Cerebellar nuclear complex (tissue), 1 donor: ENCODE measurements at regions not wholly inside any gene's neighbourhood (a gene's known extent, or its start where the extent isn't known, plus 50 kb on each side); places are given as distances from the start of the nearest gene placed in this dataset.
"Not testable (repeated sequence)": the region's sequence is repeated elsewhere in the genome, so short reads cannot be mapped to it uniquely, and the experiment has no call there.

Source experiments
- DNase-seq, 2 experiments: peaks; one replicate each; lab custom pipeline; 2025; lab: John Stamatoyannopoulos, UW

DNA sequence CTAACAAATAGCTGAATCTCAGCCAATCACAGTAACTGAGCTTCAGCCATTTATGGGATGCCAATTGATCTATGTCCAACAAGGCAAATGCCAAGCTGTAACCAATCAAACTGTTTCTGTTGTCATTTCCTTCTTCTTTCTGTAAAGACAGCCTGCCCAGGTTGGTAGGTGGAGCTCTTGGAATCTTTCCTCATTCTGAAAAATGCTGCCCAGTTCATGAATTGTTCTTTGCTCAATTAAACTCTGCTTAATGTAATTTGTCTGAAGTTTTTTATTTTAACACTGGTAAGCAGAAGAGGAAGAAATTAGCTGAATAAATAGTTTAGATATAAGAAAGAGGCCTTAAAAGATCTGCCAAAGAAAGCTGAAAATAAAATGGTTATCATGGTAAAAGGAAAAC lies 1235.6 kb downstream of the EFNA5 start:
- no peak for DNase-seq

DNA sequence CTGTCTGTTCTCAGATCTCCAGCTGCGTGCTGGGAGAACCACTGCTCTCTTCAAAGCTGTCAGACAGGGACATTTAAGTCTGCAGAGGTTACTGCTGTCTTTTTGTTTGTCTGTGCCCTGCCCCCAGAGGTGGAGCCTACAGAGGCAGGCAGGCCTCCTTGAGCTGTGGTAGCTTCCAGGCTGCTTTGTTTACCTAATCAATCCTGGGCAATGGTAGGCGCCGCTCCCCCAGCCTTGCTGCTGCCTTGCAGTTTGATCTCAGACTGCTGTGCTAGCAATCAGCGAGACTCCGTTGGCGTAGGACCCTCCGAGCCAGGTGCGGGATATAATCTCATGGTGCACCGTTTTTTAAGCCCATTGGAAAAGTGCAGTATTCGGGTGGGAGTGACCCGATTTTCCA lies 1240.0 kb downstream of the EFNA5 start:
- not testable (repeated sequence) for DNase-seq

DNA sequence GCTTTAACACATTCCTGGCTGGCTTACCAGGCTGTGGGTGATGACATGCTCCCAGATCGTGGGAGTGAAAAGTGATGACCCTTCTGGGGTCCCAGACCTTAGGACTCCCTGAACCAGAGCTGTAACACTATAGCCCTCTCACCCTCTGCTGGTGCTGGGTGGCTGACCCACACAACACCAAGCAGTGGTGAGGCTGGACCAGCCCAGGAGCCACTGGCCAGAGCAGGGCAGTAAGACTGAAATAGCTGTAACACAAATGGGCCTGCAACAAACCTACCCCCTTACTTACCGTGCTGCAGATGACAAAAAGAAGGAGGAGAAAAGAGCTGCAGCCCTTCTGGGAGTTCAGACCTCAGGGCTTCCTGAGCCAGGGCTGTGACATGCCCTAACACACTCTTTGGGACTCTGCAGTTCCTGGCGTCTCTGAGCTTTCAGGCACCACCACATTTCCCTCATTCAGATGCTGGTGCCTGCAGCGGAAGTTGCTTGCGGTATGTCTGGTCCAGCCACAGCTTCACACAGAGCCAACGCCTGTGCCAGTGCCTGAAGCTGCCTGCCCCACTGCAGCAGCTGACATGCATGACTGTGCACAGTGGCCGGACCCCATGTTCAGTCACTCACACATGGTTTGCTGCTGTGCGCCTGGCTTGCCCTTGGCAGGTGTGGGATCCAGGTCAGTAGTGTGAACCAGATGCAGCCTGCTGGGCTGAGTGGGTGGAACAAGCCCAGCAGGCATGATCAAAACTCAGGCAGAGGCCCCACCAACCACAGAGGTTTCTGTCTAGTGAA lies 1247.4 kb downstream of the EFNA5 start:
- DNase-seq: no peak

DNA sequence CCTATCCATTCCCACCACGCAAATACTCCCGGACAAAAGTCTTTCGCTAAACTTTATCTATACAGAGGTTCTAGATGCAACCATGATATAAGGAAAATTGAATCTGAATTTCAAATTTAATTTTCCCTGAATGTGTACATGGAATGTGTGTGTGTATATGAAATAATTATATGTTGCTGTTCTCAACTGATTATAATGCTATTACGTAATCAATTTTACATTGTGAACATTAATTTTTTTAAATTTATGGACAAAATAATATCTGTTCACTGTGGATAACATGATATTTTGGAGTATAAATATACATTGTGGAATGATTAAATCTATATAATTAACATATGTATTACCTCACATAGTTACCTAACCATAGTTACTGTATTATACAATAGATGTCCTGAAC lies 1250.6 kb downstream of the EFNA5 start:
- DNase-seq: no peak

DNA sequence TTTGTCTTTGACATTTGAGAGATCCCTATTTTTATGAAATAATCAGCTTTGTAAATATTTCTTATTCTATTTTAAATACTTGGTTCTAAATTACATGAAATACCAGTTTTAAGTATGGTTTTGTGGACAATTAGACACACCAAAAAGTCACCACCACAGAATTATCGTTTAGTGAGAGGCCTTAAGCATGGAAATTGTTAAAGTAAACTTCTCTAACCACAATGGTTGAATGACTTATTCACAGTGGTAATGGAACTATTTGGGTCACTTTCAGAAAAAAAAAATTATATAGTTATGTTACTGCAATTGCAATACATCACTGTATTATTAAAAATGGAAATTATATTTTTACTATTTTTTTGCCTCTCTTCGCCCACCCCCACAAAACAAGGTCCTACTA lies 1252.5 kb downstream of the EFNA5 start:
- no peak for DNase-seq

DNA sequence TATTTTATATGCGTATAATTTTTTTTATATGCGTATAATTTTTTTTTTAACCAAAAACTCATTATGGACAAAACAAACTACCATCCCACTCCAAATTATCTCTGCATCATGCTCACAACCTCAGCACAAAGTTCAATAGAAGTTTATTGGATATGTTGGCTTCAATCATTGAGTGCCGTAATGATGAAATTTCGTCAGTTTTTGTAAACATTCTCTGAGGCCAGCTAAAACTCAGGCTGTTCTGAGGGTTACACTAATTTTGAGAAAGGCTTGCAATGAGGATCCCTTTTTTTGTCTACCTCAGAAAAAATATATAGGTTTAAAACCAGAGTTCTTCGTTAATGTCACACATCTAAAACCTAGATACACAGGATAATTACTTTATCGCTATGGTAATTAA lies 1253.2 kb downstream of the EFNA5 start:
- DNase-seq: no peak

DNA sequence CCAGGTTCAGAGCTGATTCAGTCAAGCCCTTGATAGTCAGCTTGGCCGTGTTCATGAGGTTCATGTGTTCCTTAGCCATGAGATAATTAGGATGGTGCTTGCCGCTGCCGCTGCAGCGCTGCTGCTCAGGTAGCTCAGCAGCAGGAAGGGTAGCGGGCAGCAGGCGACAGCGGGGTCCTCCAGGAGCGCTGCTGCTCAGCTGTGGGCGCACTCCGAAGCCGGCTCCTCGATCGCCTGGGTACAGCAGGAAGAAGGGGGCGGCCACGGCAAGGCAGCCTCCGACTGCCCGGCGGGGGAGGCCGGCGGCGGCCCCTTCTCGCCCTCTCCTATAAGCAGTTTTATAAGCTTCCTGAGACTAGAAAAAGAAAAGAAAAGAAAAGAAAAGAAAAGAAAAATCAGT lies 1253.6 kb downstream of the EFNA5 start:
- no peak for DNase-seq

DNA sequence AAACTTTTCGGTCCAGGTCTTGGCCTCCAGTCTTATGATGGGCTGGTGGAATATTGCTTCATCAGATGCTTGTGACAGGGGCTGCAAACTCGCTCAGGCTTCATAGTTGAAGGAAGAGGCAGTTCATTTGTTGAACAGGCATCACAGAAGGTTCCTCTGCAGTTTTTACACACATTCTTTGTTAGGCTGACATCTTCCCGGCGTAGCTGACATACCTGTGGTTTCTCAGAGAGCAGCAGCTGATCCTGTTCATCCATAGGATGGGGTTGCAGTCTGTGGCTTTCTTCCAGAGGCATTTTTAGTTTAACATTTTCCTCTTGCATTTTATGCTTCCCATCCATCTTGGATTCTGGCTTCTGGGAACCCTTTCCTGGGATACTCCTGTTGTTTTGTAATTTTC lies 1255.2 kb downstream of the EFNA5 start:
- no peak for DNase-seq

DNA sequence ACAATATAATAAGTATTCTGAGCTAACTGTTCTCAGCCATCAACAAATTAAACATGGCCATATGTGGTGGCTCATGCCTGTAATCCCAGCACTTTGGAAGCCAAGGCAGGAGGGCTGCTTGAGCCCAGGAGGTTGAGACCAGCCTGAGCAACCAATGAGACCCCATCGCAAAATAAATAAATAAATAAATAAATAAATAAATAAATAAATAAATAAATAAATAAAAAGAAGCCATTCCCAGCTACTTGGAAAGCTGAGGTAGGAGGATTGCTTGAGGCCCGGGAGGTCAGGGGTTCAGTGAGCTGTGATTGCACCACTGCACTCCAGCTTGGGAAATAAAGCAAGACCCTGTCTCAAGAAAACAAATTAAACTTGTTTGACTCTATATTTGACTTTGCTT lies 1256.4 kb downstream of the EFNA5 start:
- DNase-seq: no peak

DNA sequence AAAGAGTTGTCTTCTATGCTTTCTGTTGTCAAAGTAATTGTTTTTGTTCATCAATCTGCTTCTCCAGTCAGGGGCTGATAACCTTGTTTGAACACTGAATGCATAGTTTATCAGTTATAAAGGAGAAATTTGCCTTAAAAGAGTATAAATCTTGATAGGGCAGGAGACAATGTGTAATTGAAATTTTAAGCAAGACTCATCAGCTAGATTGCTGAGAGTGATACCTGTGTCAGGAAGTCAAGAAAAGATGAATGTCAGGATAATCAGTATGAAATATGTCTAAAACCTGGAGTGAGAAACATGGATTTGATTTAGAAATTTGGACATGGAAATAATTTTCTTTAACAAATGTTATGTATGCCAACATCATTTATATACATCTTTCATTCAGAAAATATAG lies 1258.1 kb downstream of the EFNA5 start:
- DNase-seq: no peak

DNA sequence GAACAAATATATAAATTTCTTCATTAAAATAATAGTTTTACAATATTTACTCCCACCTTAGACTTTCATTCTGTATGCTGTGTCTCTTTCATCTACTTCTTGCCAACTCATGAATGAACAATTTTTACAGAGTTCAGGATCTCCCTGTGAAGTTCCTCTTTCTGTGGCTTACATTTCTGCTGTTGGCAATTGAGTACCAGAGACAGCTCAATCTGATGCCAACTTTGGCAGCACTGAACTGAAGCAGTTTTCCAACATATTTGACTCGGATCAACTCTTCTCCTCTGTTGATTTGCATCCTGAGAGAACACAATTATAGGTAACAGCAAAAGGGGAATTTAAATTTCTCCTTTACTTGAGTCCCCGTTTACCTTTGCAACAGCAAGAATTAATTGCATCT lies 1262.2 kb downstream of the EFNA5 start:
- no peak for DNase-seq

DNA sequence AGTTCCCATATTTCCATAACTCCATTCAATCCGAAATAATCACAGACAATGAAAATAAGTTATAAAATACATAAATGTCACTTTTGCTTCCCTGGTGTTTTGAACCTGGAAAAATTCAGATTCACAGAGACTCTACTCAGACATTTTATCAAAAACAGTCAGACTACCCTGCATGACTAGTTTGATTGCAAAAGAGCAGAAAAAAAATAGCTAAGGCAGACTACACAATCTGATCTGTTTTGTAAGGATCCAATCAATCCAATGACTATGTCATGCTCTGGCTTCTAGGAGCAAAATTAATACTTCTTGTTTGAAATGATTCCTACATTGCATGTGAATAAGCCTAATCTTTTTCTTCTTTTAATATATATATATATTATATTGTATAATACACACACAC lies 1262.6 kb downstream of the EFNA5 start:
- no peak for DNase-seq

DNA sequence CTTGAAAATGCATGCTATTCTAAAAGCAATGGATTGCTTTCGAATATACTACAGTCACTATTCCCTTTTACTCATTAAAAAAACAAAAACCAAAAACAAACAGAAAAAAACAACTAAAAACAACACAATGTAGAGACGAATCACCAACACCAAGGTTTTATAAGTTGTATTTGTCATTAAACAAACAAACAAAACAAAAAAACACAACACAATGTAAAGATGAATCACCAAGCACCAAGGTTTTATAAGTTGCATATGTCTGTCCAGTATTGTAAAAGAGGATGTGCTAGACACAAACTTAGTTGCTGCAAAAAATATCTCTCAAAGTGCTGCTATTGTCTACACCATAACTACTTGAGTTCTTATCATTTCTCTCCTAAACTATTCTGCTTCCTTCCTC lies 1269.2 kb downstream of the EFNA5 start:
- no peak for DNase-seq

DNA sequence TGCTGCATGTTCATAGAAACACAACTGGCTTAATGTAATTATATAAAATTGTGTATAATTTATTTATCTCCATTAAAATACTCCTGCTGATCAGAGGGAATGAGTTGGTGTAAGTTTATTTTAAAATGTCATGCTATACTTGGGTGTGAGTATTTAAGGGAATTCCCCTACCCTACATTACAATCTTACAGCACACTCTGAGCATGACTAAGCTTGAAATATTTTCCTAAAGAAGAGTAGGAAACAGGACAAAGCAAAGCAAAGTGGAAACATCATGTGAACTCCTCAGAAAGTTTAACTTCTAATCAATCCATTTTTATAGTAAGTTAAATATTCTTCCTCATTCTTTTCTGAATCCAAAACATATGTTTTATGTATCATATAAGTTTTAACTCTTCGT lies 1271.3 kb downstream of the EFNA5 start:
- no peak for DNase-seq

DNA sequence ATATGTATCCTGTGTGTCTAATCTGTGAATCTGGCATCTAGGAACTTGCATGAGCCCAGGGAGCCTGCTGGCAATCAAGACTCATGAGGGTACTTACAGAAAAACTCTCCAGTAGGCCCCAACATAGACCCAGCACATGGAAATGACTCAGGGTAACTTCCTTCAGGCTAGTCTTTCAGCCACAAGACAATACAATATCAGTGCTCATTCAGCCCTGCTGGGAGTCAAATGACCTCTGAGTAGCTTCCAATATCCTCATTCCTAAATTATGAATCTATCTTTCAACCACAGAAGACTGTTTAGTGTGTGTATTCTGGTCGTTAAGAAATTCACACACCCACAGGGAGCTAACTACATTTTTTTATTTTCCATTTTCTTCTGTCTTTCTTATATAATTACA lies 1273.0 kb downstream of the EFNA5 start:
- DNase-seq: no peak

DNA sequence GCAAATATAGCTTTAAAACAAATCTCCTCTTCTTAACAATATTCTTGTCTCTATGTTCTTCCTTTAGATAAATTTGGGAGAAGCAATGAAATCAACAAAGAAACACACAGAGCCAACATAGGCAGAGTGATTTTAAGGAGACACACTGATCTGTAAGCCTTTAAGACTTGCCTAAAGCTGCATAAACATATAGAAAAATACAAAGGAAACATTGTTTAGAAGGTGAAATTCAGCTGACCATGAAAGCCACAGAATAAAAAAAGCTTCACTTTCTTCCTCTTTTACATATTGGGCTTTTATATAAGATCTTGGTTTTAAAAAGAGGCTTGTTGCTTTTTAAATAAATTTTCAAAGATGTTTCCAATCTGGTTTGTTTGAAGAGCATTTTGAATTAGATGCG lies 1277.5 kb downstream of the EFNA5 start:
- DNase-seq: no peak

DNA sequence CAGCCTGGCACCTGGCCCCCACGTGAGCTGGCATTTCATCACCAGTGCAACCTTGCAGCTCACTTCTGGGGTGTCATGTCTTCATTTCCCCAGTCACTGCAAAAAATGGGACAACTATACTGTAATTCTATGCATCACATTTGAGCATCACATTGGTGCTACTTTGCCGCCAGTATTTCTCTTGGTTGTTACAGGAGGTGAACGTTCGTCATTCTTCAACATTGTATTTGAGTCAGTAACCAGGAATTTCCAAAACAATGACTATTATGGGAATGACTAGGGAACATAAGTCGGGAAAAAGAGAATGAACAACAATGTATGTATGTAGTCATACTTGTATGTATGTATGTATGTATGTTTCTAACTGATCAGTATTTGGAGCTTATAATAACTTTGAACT lies 1278.0 kb downstream of the EFNA5 start:
- no peak for DNase-seq

DNA sequence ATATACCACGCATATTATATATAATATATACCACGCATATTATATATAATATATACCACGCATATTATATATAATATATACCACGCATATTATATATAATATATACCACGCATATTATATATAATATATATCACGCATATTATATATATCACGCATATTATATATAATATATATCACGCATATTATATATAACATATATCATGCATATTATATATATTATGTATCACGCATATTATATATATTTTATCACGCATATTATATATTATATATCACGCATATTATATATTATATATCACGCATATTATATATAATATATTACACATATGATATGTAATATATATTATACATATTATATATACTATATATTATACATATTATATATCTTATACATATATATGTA lies 1283.0 kb downstream of the EFNA5 start:
- not testable (repeated sequence) for DNase-seq

DNA sequence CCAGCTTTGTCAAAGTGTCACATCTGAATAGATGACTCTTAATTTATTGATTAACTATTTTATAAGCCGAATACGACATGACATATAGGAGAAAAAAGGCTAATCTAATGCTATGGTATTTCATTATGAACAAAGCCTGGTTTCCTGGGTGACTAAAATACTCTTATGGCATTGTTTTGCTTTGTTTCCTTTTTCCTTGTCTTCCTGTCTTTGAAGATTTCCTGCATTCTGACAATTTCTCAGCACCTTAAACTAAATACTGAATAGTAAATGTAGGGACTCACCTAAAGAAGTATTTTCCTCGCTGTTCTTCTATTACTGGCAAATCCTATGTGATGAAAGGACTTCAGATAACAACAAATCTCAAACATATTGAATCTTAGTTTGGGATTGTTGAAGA lies 1284.5 kb downstream of the EFNA5 start:
- DNase-seq: no peak

DNA sequence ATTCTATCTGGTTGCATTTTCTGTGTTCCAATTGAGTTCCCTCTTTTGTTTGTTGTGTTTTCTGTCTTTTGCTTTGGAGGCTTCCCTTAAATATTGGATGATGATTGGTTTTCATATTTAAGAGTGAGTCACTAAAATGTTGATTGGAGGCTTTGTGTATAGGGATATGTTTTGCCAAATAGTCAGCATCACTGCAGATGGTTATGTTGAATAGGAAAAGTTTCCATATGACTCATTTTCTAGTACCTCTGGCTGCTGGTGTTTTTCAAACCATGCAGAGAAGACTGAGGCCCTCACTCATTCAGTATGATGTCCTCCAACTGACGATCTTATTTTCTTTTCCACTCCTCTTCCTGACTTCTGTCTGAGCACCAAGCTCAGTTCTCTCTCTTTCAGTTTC lies 1290.0 kb downstream of the EFNA5 start:
- no peak for DNase-seq

DNA sequence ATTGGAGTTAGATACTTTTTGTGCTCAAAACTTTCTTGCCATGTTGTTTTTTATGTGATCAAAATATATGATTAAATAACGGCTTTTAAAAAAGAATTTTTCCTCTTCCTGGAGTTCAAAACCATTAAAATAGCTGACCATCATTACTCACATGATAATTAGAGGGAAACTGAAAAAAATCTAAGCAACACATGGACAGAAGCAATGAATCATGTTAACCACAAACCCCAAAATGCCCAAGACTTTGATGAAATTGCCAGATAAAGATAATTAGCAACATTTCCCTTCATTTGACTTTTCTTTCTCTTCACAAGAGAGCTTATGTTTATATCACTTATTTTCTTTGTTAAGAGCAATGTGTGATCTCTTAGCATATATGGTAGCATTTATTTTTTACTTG lies 1294.2 kb downstream of the EFNA5 start:
- no peak for DNase-seq

DNA sequence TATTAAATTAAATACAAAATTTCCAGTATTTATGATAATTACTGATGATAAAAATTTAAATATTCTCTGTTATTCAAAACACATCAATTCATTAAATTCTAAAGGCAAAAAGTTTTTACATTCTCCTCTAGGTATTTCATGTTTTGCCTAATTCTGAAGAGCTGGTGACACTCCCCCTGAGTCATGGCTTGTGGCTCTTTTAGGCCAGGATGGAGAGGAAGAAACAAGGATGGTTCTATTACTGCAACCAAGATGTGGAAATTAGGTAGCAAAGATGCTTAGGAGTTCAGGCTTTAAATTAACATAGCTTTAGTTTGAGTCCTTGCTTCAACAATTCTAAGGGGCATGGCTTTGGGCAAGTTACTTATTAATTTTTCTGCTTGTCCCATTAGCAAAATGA lies 1295.8 kb downstream of the EFNA5 start:
- no peak for DNase-seq

DNA sequence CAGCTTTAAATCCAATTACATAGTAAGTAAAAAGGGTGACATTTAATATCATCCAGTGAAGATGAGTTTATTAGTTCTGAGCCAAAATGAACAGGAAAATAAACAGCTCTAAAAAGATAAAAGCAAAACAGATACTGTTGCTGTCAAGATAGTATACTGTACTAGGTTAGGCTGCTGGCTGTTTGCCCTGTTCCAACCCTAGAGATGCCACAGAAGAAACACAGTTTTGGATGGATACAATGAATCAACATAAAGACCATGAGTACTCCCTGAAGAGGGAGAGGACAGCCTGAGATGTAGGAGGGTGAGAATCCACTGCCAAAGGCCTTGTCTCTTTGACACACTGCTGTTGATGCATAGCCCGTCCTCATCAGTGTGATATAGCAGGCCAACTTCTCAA lies 1302.7 kb downstream of the EFNA5 start:
- no peak for DNase-seq

DNA sequence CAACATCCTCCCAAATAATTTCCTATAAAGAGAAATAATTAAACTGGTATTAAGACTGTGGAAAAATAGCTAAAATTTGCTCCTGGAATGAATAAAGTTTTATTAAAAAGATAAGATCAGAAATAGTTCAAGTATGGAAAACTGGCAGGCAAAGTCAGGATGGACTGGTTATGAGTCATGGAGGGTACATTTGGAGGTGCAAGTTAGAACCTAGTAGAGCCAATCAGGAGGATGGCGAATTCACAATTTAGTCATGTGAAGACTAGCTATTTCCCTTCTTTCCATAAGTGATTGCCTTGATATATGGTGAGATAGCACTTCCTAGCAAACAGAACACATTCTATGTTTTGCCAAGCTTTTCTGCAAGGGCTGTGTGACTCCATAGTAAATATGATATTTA lies 1303.5 kb downstream of the EFNA5 start:
- no peak for DNase-seq

DNA sequence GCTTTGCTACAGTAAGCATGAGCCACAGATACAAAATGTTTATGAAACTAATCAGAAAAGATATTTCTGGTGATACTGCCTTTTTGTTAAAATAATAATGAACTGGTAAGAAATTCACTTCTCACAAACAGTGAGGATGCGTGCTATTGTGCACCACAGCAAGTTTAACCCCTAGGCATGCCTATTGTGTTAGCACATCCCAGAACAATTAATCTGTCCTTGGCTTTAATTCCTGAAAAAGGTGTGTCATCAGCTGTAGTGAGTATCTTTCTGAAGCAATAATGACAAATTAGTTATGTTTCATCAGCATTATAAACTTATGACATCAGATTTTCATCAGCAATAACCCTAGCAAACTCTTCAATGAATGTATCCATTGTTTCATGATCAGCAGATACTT lies 1307.2 kb downstream of the EFNA5 start:
- DNase-seq: no peak
